ENCODE measurements at regions not wholly inside any gene's neighbourhood (a gene's known extent, or its start where the extent isn't known, plus 50 kb on each side); places are given as distances from the start of the nearest gene placed in this dataset.

GRCh38 chr16:51713502-51713901 is 562.4 kb upstream of the SALL1 start:
- TF ChIP-seq, protein P1, sequence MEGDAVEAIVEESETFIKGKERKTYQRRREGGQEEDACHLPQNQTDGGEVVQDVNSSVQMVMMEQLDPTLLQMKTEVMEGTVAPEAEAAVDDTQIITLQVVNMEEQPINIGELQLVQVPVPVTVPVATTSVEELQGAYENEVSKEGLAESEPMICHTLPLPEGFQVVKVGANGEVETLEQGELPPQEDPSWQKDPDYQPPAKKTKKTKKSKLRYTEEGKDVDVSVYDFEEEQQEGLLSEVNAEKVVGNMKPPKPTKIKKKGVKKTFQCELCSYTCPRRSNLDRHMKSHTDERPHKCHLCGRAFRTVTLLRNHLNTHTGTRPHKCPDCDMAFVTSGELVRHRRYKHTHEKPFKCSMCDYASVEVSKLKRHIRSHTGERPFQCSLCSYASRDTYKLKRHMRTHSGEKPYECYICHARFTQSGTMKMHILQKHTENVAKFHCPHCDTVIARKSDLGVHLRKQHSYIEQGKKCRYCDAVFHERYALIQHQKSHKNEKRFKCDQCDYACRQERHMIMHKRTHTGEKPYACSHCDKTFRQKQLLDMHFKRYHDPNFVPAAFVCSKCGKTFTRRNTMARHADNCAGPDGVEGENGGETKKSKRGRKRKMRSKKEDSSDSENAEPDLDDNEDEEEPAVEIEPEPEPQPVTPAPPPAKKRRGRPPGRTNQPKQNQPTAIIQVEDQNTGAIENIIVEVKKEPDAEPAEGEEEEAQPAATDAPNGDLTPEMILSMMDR (IDR thresholded peaks at IDR 0.05): no peak
- TF ChIP-seq POLR2A (IDR thresholded peaks at IDR 0.05; ENCODE audit: low read depth) (no peak), POLR2AphosphoS5 (IDR thresholded peaks at IDR 0.05) (no peak), EP300 (IDR thresholded peaks at IDR 0.05) (no peak)
